Glomerular visceral epithelial cell (primary cell): ENCODE measurements at regions not wholly inside any gene's neighbourhood (a gene's known extent, or its start where the extent isn't known, plus 50 kb on each side); places are given as distances from the start of the nearest gene placed in this dataset.

Source experiments
- DNase-seq: peaks from one replicate; pipeline ENCODE4 v3.0.0-alpha.2; 2016; ENCODE audit errors: extremely low spot score

- no peak for DNase-seq
These were observed 115.5 kb downstream of the TWIST2 start for GRCh38 chr2:238963161-238963970.

- DNase-seq: no peak
These were observed 116.1 kb downstream of the TWIST2 start for GRCh38 chr2:238963971-238964328.

GRCh38 chr2:238964544-238965067 lies 116.7 kb downstream of the TWIST2 start:
- DNase-seq: no peak

- no peak for DNase-seq
These were observed 117.6 kb downstream of the TWIST2 start for GRCh38 chr2:238965371-238966071.

- DNase-seq: no peak
These were observed 118.4 kb downstream of the TWIST2 start for GRCh38 chr2:238966072-238966937.

GRCh38 chr2:238967031-238967977 lies 119.4 kb downstream of the TWIST2 start:
- no peak for DNase-seq

GRCh38 chr2:238967978-238968360 lies 120.1 kb downstream of the TWIST2 start:
- DNase-seq: no peak

GRCh38 chr2:238968616-238969384 lies 120.9 kb downstream of the TWIST2 start:
- no peak for DNase-seq

- no peak for DNase-seq
These were observed 122.0 kb downstream of the TWIST2 start for GRCh38 chr2:238969857-238970256.

GRCh38 chr2:238970553-238971081 lies 122.7 kb downstream of the TWIST2 start:
- peak; percentile 63 for DNase-seq

GRCh38 chr2:238971318-238972145 lies 123.6 kb downstream of the TWIST2 start:
- no peak for DNase-seq

- no peak for DNase-seq
These were observed 124.2 kb downstream of the TWIST2 start for GRCh38 chr2:238972146-238972445.

GRCh38 chr2:238973038-238973739 lies 125.3 kb downstream of the TWIST2 start:
- no peak for DNase-seq

- no peak for DNase-seq
These were observed 126.2 kb downstream of the TWIST2 start for GRCh38 chr2:238974081-238974480.

- DNase-seq: no peak
These were observed 126.7 kb downstream of the TWIST2 start for GRCh38 chr2:238974501-238975166.

- no peak for DNase-seq
These were observed 127.5 kb downstream of the TWIST2 start for GRCh38 chr2:238975408-238975807.

GRCh38 chr2:238978497-238978896 lies 130.6 kb downstream of the TWIST2 start:
- no peak for DNase-seq

GRCh38 chr2:238979636-238980035 lies 131.8 kb downstream of the TWIST2 start:
- no peak for DNase-seq
